Endothelial cell (in vitro differentiated cells): ENCODE measurements at regions not wholly inside any gene's neighbourhood (a gene's known extent, or its start where the extent isn't known, plus 50 kb on each side); places are given as distances from the start of the nearest gene placed in this dataset.

Experiments used
- DNase-seq: peaks from one replicate; pipeline ENCODE4 v3.0.0; 2021; ENCODE audit warnings: low spot score
- H3K27ac Mint-ChIP-seq: one replicate; pipeline ENCODE4 v1.8.0; 2021; ENCODE audit warnings: mixed read lengths, inconsistent platforms; ENCODE audit not compliant: unreplicated experiment
- H3K27me3 Mint-ChIP-seq: one replicate; pipeline ENCODE4 v1.8.0; 2021; ENCODE audit warnings: mild to moderate bottlenecking, moderate library complexity, mixed read lengths, inconsistent platforms; ENCODE audit not compliant: unreplicated experiment
- H3K36me3 Mint-ChIP-seq: one replicate; pipeline ENCODE4 v1.8.0; 2021; ENCODE audit warnings: mild to moderate bottlenecking, low read depth, mixed read lengths, inconsistent platforms; ENCODE audit not compliant: unreplicated experiment
- H3K4me1 Mint-ChIP-seq: one replicate; pipeline ENCODE4 v1.8.0; 2021; ENCODE audit warnings: mild to moderate bottlenecking, mixed read lengths, inconsistent platforms; ENCODE audit not compliant: unreplicated experiment
- H3K4me3 Mint-ChIP-seq: one replicate; pipeline ENCODE4 v1.8.0; 2021; ENCODE audit warnings: mild to moderate bottlenecking, mixed read lengths, inconsistent platforms; ENCODE audit not compliant: unreplicated experiment
- H3K9me3 Mint-ChIP-seq: one replicate; pipeline ENCODE4 v1.8.0; 2021; ENCODE audit warnings: mixed read lengths, inconsistent platforms; ENCODE audit not compliant: unreplicated experiment
- TF ChIP-seq, protein P1 (sequence below): fragments of 200-600 bp; sonication (generic); IDR thresholded peaks from one replicate; pipeline ENCODE4 v1.5.0; 2021; ENCODE audit warnings: antibody characterized with exemption; ENCODE audit not compliant: unreplicated experiment

DNA sequence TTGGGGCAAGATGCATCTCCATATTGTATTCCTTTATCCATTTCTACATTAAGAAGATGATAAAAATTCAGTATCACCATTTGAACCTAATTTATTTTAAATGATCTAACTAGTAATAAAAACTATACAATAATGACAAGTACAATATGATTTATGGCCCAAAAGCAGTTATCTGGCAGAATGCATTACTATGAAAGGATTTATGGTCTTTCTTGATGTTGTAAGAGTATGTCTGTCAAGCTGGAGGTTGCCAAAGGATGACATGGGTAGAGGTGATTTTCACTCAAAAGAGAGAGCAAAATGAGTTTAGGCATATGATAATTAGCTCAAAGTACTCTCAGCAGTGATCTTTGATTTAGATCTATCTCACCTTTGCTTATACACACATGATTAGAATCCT, 54.2 kb upstream of the MAP2 start:
- H3K4me1 Mint-ChIP-seq = no peaks in the 10 kb centered on the region
- no peak for DNase-seq
- no peak overlapping the region for H3K4me3 Mint-ChIP-seq
- TF ChIP-seq, protein P1, sequence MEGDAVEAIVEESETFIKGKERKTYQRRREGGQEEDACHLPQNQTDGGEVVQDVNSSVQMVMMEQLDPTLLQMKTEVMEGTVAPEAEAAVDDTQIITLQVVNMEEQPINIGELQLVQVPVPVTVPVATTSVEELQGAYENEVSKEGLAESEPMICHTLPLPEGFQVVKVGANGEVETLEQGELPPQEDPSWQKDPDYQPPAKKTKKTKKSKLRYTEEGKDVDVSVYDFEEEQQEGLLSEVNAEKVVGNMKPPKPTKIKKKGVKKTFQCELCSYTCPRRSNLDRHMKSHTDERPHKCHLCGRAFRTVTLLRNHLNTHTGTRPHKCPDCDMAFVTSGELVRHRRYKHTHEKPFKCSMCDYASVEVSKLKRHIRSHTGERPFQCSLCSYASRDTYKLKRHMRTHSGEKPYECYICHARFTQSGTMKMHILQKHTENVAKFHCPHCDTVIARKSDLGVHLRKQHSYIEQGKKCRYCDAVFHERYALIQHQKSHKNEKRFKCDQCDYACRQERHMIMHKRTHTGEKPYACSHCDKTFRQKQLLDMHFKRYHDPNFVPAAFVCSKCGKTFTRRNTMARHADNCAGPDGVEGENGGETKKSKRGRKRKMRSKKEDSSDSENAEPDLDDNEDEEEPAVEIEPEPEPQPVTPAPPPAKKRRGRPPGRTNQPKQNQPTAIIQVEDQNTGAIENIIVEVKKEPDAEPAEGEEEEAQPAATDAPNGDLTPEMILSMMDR = no peak
- H3K36me3 Mint-ChIP-seq = no peaks in the 10 kb centered on the region
- H3K27ac Mint-ChIP-seq = no peak overlapping the region
- H3K9me3 Mint-ChIP-seq = no peaks in the 10 kb centered on the region
- H3K27me3 Mint-ChIP-seq = no peaks in the 10 kb centered on the region

DNA sequence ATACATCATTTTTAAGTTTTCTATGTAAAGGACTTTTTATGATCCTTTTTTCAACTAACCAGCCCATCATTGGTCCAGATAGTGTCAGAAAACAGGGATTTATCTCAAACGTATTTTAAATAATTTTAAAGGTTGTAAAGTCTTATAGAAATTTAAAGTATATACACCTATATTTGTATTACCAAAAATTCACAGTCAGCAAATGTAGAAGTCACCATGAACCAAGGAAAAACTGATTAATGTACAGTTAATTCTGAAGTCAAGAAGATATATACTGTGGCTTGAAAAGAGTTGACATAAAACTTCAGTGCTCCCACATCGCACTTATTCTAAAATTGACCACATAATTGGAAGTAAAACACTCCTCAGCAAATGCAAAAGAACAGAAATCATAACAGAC, 52.4 kb upstream of the MAP2 start:
- Mint-ChIP-seq H3K27ac (no peak overlapping the region), H3K4me1 (no peaks in the 10 kb centered on the region), H3K4me3 (no peak overlapping the region), H3K9me3 (no peaks in the 10 kb centered on the region), H3K36me3 (no peaks in the 10 kb centered on the region), H3K27me3 (no peaks in the 10 kb centered on the region)
- TF ChIP-seq, protein P1 = no peak
- DNase-seq = no peak
